HCT116 (cell line): ENCODE measurements at regions not wholly inside any gene's neighbourhood (a gene's known extent, or its start where the extent isn't known, plus 50 kb on each side); places are given as distances from the start of the nearest gene placed in this dataset.

Experiments
- ATAC-seq: fragments of 200-7000 bp; cut with Tn5 transposase; 2 replicates; pipeline ENCODE4 v1.9.1; 2020; ENCODE audit warnings: mild to moderate bottlenecking, moderate library complexity
- BruUV-seq: library from RNA; stranded (reverse); fragments of 400-500 nt; replicated peaks from 2 replicates; lab custom pipeline; 2021; lab: Mats Ljungman, UMichigan
- CTCF ChIA-PET: fragments of 300-600 bp; sonication (Branson Sonifier 250); formaldehyde crosslinking; loops from one replicate; lab custom pipeline; 2021; ENCODE audit warnings: antibody characterized with exemption; lab: Charles Lee
- POLR2A ChIA-PET: fragments of 300-600, 350-600 bp; sonication (Branson Sonifier 250); formaldehyde crosslinking; loops from one replicate; lab custom pipeline; 2021; ENCODE audit warnings: antibody characterized with exemption; lab: Charles Lee
- RAD21 ChIA-PET, 2 experiments: fragments of 300-600 bp; sonication (Branson Sonifier 250); formaldehyde crosslinking; loops; one replicate each; lab custom pipeline; 2023; ENCODE audit warnings: low total read pairs in 2 of 2; ENCODE audit not compliant: uncharacterized antibody in 2 of 2, unreplicated experiment in 2 of 2, low non-redundant PET in 1 of 2; lab: Charles Lee
- DNase-seq: peaks from one replicate; pipeline ENCODE4 v3.0.0-alpha.2; 2010; ENCODE audit warnings: low read depth, low spot score
- H2AFZ ChIP-seq: fragments of 200-600 bp; shearing (Covaris generic), sonication (generic); 2 replicates; pipeline ENCODE4 v1.6.1; 2017; ENCODE audit warnings: low read depth, mixed run types, mixed read lengths, antibody characterized with exemption, low read length; ENCODE audit not compliant: poor library complexity, severe bottlenecking
- H3K27ac ChIP-seq: 2 replicates; pipeline ENCODE4 v1.5.1; 2012; ENCODE audit warnings: low read depth, low read length
- H3K27me3 ChIP-seq: fragments of 200-600 bp; sonication (generic); 2 replicates; pipeline ENCODE4 v1.6.1; 2016; ENCODE audit warnings: mixed run types, low read length, mixed read lengths; ENCODE audit not compliant: insufficient read depth
- H3K36me3 ChIP-seq, 2 experiments: fragments of 200-500 bp in 1 of 2; fragments of 200-600 bp in 1 of 2; sonication (Bioruptor generic) in 1 of 2; sonication (generic) in 1 of 2; 2 replicates each; pipeline versions ENCODE4 v1.5.1 to v1.6.1; 2014 to 2016; ENCODE audit warnings: low read length in 2 of 2, inconsistent platforms in 1 of 2, mixed read lengths in 1 of 2, mixed run types in 1 of 2; ENCODE audit not compliant: insufficient read depth in 2 of 2, control insufficient read depth in 1 of 2
- H3K4me1 ChIP-seq, 2 experiments: fragments of 200-600 bp in 1 of 2; sonication (generic) in 1 of 2; 2 replicates each; pipeline versions ENCODE4 v1.5.1 to v1.6.1; 2012 to 2017; ENCODE audit warnings: low read length in 2 of 2, inconsistent platforms in 1 of 2, mild to moderate bottlenecking in 1 of 2, mixed read lengths in 1 of 2, mixed run types in 1 of 2, moderate library complexity in 1 of 2; ENCODE audit not compliant: insufficient read depth in 2 of 2, control insufficient read depth in 1 of 2
- H3K4me2 ChIP-seq: fragments of 200-600 bp; sonication (generic); 2 replicates; pipeline ENCODE4 v1.6.1; 2017; ENCODE audit warnings: mixed run types, low read length, mixed read lengths
- H3K4me3 ChIP-seq, 2 experiments: fragments of 200-600 bp in 1 of 2; sonication (generic) in 1 of 2; replicated peaks in 1 of 2; 2 replicates each; pipeline ENCODE4 v1.5.1; 2011 to 2016; ENCODE audit warnings: low read length in 2 of 2, control low read depth in 1 of 2, low read depth in 1 of 2, mild to moderate bottlenecking in 1 of 2, mixed read lengths in 1 of 2, mixed run types in 1 of 2
- H3K79me2 ChIP-seq: fragments of 200-600 bp; sonication (generic); 2 replicates; pipeline ENCODE4 v1.6.1; 2017; ENCODE audit warnings: mild to moderate bottlenecking, mixed run types, low read length, moderate library complexity, mixed read lengths; ENCODE audit not compliant: insufficient read depth
- H3K9ac ChIP-seq: fragments of 200-600 bp; sonication (generic); 2 replicates; pipeline ENCODE4 v1.6.1; 2016; ENCODE audit warnings: low read length, mixed read lengths
- H3K9me2 ChIP-seq: fragments of 200-600 bp; sonication (generic), shearing (Covaris generic); 2 replicates; pipeline ENCODE4 v1.6.1; 2017; ENCODE audit warnings: mixed run types, mild to moderate bottlenecking, moderate library complexity; ENCODE audit not compliant: insufficient read depth
- H3K9me3 ChIP-seq, 2 experiments: fragments of 200-500 bp in 1 of 2; fragments of 200-600 bp in 1 of 2; sonication (Bioruptor generic) in 1 of 2; sonication (generic) in 1 of 2; 2 replicates each; pipeline ENCODE4 v1.6.1; 2014 to 2017; ENCODE audit warnings: low read length in 2 of 2, mixed read lengths in 2 of 2, inconsistent platforms in 1 of 2, low read depth in 1 of 2, mild to moderate bottlenecking in 1 of 2, mixed run types in 1 of 2, moderate library complexity in 1 of 2; ENCODE audit not compliant: control insufficient read depth in 1 of 2, insufficient read depth in 1 of 2
- H4K20me1 ChIP-seq: fragments of 200-600 bp; sonication (generic), shearing (Covaris generic); 2 replicates; pipeline ENCODE4 v1.6.1; 2017; ENCODE audit warnings: mixed run types, mild to moderate bottlenecking, moderate library complexity; ENCODE audit not compliant: insufficient read depth
- ATF3 ChIP-seq: IDR thresholded peaks from 2 replicates; pipeline ENCODE4 v1.6.1; 2012
- CEBPB ChIP-seq: IDR thresholded peaks from 2 replicates; pipeline ENCODE4 v1.6.1; 2012; ENCODE audit warnings: low read depth
- CTCF ChIP-seq, 3 experiments: fragments of 200-600 bp in 1 of 3; sonication (generic) in 1 of 3; IDR thresholded peaks in 2 of 3; conservative IDR thresholded peaks in 1 of 3; 2 replicates each; pipeline ENCODE4 v1.5.1; 2012 to 2017; ENCODE audit warnings: low read depth in 2 of 3, low read length in 2 of 3, antibody characterized with exemption in 1 of 3, borderline replicate concordance in 1 of 3, control low read depth in 1 of 3, mild to moderate bottlenecking in 1 of 3, mixed read lengths in 1 of 3, mixed run types in 1 of 3, moderate library complexity in 1 of 3; ENCODE audit not compliant: insufficient read depth in 1 of 3
- EGR1 ChIP-seq: IDR thresholded peaks from 2 replicates; pipeline ENCODE4 v1.6.1; 2012; ENCODE audit warnings: low read depth
- EZH2 ChIP-seq: fragments of 200-600 bp; sonication (generic); IDR thresholded peaks from 2 replicates; pipeline ENCODE4 v1.6.1; 2017; ENCODE audit warnings: antibody characterized with exemption, mixed run types
- EZH2phosphoT487 ChIP-seq: fragments of 200-600 bp; IDR thresholded peaks from 2 replicates; pipeline ENCODE4 v1.6.1; 2018; ENCODE audit warnings: antibody characterized with exemption, borderline replicate concordance
- FOSL1 ChIP-seq: IDR thresholded peaks from 2 replicates; pipeline ENCODE4 v1.6.1; 2012; ENCODE audit warnings: low read depth
- JUND ChIP-seq: IDR thresholded peaks from 2 replicates; pipeline ENCODE4 v1.6.1; 2012
- MAX ChIP-seq: IDR thresholded peaks from 2 replicates; pipeline ENCODE4 v1.6.1; 2012
- REST ChIP-seq: IDR thresholded peaks from 2 replicates; pipeline ENCODE4 v1.6.1; 2012; ENCODE audit warnings: low read depth
- SP1 ChIP-seq: IDR thresholded peaks from 2 replicates; pipeline ENCODE4 v1.6.1; 2012; ENCODE audit warnings: low read depth
- SRF ChIP-seq: IDR thresholded peaks from 2 replicates; pipeline ENCODE4 v1.6.1; 2012; ENCODE audit warnings: low read depth
- ZBTB33 ChIP-seq: IDR thresholded peaks from 2 replicates; pipeline ENCODE4 v1.6.1; 2011; ENCODE audit warnings: mild to moderate bottlenecking, low read length, moderate library complexity; ENCODE audit not compliant: insufficient replicate concordance; ENCODE audit errors: extremely low read depth
- intact Hi-C: fragments of 100-400 bp; cut with micrococcal nuclease; formaldehyde crosslinking; loops from 2 replicates; pipeline ENCODE4 v1.10.0; 2022

GRCh38 chr13:33659894-33660293 is 158.1 kb upstream of the RFC3 start:
- no peaks in the 10 kb centered on the region for H3K4me1 ChIP-seq
- no peaks in the 10 kb centered on the region for H3K79me2 ChIP-seq
- H3K27ac ChIP-seq = no peak overlapping the region
- TF ChIP-seq ATF3 = no peak
- no peak for TF ChIP-seq EZH2phosphoT487
- TF ChIP-seq SP1 = no peak
- TF ChIP-seq REST = no peak
- no peak for TF ChIP-seq CEBPB
- no peak for TF ChIP-seq EZH2
- TF ChIP-seq MAX = no peak
- TF ChIP-seq EGR1 = no peak
- no peak for TF ChIP-seq JUND
- no peak for TF ChIP-seq FOSL1
- no peak for TF ChIP-seq CTCF (IDR thresholded peaks at IDR 0.05 in 2 of 3, conservative IDR thresholded peaks at IDR 0.05 in 1 of 3; ENCODE audit: borderline replicate concordance in 1 of 3, insufficient read depth in 1 of 3, low read depth in 2 of 3, low read length in 2 of 3)
- no peak for TF ChIP-seq ZBTB33
- no peak for TF ChIP-seq SRF
- ChIA-PET CTCF (no interaction called here), POLR2A (no interaction called here), RAD21 (no interaction called here)
- H3K27me3 ChIP-seq = no peaks in the 10 kb centered on the region
- no peak overlapping the region for H3K4me3 ChIP-seq
- ATAC-seq (no peak), DNase-seq (no peak)
- H3K36me3 ChIP-seq = no peaks in the 10 kb centered on the region
- intact Hi-C loops = no loop called here
- no peak overlapping the region for H3K9ac ChIP-seq
- no TSS peak for BruUV-seq
- no peak overlapping the region for H2AFZ ChIP-seq
- H3K4me2 ChIP-seq = no peak overlapping the region
- H4K20me1 ChIP-seq = no peaks in the 10 kb centered on the region
- no peaks in the 10 kb centered on the region for H3K9me2 ChIP-seq
- no peaks in the 10 kb centered on the region for H3K9me3 ChIP-seq
